GM10266 (cell line): ENCODE measurements at regions not wholly inside any gene's neighbourhood (a gene's known extent, or its start where the extent isn't known, plus 50 kb on each side); places are given as distances from the start of the nearest gene placed in this dataset.

Experiments
- DNase-seq: peaks from one replicate; pipeline ENCODE4 v3.0.0; 2012; ENCODE audit errors: extremely low spot score
- TF ChIP-seq, protein P1 (sequence below): IDR thresholded peaks from 2 replicates; pipeline ENCODE4 v1.5.1; 2012; ENCODE audit warnings: mild to moderate bottlenecking, low read depth; ENCODE audit not compliant: control insufficient read depth, insufficient read depth; ENCODE audit errors: missing control alignments

DNA sequence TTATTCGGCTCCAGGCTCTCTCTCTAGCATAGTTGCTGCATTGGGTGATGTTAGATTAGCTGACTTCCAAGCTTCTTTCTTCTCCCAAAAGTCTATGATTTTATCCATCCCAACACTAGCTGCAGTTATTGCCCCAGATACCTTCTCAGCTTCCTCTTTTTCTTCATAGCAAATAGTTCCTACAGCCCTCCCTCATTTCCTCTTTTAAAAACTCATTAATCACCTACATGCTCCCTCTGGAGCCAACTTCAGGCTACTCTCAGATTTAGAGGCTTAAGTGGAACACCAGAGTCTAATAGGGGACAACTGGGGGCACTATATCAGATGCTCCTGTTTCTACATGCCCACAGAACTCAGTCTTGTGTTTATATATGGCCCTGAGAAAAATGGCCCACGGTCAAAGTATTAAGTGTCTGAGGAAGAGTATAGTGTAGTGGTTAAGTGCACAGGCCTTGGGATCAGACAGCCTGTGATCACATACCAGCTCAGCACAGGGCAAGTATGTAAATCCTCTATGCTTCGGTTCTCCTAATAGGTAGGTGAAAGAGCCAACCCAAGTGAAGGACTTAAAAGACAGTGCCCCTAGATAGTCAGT lies 241.9 kb upstream of the SLC14A2 start:
- TF ChIP-seq, protein P1, sequence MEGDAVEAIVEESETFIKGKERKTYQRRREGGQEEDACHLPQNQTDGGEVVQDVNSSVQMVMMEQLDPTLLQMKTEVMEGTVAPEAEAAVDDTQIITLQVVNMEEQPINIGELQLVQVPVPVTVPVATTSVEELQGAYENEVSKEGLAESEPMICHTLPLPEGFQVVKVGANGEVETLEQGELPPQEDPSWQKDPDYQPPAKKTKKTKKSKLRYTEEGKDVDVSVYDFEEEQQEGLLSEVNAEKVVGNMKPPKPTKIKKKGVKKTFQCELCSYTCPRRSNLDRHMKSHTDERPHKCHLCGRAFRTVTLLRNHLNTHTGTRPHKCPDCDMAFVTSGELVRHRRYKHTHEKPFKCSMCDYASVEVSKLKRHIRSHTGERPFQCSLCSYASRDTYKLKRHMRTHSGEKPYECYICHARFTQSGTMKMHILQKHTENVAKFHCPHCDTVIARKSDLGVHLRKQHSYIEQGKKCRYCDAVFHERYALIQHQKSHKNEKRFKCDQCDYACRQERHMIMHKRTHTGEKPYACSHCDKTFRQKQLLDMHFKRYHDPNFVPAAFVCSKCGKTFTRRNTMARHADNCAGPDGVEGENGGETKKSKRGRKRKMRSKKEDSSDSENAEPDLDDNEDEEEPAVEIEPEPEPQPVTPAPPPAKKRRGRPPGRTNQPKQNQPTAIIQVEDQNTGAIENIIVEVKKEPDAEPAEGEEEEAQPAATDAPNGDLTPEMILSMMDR: no peak
- DNase-seq: no peak

DNA sequence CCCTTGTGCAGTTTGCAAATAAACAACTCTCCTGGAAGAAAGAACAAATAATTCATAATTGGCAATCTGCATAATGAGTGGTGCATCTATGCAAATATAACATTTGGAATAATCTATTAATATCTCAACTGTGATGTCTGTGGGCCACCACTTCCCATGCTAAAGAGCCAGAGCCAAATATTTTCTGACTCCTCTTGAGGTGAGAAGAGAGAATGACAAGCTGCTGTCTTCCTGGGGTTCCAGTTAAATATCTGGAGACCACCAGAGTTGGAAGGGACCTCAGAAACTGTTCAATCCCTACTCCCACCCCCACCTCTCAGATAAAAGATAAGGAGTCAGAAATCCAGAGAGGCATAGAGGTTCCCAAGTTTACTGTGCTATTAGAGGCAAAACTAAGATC lies 241.0 kb upstream of the SLC14A2 start:
- no peak for DNase-seq
- TF ChIP-seq, protein P1: no peak

DNA sequence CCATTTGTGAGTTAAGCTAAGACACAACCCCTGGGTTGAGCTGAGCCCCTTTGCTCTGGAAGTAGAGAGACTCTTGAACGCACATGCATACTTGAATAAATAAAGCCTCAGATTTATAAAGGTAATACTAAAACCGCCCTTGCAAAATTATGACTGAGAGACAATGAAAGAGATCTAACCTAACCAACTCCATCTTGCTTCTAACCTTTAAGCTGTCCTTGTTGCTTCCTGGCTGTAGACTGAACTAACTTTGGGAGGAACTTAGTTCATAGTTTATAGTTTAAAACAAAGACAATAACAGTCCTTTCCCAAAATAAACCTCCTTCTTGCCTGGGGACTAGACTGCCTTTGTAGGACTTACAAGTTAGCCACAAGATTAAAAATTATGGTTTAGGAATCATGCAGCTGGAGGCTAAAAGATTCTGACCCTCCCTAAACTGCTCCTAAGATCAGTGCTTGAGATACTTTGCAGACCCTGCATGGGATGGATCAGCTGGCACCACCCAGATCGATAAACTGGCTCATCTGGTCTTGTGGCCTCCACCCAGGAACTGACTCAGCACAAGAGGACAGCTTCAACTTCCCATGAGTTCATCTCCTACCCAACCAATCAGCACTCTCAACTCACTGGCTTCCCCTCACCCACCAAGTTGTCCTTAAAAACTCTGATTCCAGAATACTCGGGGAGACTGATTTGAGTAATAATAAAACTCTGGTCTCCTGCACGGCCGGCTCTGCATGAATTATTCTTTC lies 240.2 kb upstream of the SLC14A2 start:
- TF ChIP-seq, protein P1: no peak
- no peak for DNase-seq

DNA sequence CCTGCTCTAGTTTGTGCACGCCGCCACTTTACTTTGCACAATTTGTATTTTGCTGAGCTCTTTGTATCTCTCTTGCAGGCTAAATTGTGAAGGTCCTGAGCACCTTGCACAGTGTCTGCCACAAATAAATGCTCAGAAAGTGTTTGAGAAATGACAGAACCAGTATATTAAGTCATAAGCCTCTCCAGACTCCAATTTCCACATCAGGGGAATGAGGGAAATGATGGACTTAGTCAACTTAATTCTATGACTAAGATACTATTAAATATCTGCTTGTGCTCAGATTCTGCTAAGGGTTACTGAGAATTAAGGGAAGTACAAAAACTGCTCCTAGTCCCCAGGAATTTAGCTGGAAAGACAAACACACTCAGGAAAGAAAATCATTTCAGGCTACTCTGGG lies 239.1 kb upstream of the SLC14A2 start:
- TF ChIP-seq, protein P1: no peak

DNA sequence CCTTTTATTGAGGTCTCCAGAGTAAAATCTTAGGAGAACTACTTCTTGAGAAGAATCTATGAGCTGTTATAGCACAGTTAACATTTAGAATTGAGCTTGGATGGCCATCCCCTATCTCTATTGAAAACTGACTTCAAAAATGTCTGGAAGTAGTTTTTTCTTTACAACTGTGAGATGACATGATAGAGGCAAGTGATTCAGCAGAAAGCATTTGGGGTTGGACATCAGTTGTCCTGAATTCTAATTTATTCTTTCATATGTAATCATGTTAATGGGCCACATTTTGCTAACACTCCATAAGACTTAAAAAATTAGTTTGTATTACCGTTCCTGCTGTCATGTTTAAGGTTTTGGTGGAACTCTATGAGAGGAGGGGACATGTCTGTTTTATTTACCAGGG lies 237.0 kb upstream of the SLC14A2 start:
- TF ChIP-seq, protein P1: no peak
- DNase-seq: no peak

More for the DNA sequence above, 239.1 kb upstream of the SLC14A2 start:
- DNase-seq: no peak

DNA sequence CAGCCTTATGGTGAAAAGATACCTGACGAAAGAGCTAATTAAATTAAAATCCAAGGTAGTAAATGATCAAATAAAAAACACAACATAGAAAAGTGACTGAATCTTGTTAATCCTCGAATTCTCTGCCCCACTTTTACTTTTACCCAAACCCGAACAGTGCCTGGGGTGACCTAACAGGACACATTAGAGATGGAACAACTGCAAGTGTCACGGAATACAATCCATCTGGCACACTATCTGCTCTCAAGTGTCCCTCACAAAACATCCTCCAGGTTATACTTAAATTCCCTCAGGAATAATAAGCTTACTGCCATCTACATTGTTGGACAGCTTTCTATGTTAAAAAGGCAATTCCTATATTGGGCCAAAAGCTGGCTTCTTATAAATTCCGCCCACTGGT lies 236.3 kb upstream of the SLC14A2 start:
- no peak for DNase-seq
- TF ChIP-seq, protein P1: no peak

DNA sequence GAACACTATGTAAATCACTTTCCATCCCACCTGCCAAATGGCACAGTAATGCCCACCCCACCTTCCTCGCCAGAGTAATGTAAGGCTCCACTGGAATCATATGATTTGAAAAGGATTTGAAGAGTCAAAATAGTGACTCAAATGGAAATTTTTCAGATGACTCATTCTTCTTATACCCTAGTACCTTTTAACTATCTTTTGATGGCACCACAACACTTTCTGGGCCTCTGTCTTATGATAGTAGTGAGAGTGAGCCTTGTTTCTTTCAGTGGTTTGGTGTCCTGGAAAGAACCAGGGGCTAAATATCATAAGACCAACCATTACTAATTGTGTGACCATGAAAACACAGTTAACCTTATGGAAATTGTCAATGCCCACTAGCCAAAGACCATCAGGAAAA lies 235.4 kb upstream of the SLC14A2 start:
- DNase-seq: no peak
- TF ChIP-seq, protein P1: no peak
